ENCODE measurements at regions not wholly inside any gene's neighbourhood (a gene's known extent, or its start where the extent isn't known, plus 50 kb on each side); places are given as distances from the start of the nearest gene placed in this dataset.

- no peak for DNase-seq
Observed at GRCh38 chr3:166187237-166187636, 350.0 kb upstream of the BCHE start.

DNA sequence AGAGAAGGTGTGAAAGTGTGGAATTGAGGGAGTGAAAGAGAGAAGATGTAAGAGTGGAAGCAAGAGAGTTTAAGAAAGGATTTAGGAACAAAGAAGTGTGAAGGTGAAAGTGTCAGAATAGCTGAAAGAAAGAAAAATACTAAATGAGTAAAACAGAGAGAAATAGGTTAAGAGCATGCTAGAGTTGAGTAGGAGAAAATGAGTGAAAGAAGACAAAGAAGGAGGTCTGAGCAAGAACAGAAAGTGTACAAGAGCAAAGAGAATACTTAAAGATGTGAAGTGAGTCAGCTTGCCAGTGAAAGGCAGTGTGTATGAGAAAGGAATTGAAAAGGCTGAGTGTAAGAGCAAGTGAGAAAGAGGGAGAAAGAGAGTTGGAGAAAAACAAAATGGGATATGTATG, 348.8 kb upstream of the BCHE start:
- no peak for DNase-seq

DNA sequence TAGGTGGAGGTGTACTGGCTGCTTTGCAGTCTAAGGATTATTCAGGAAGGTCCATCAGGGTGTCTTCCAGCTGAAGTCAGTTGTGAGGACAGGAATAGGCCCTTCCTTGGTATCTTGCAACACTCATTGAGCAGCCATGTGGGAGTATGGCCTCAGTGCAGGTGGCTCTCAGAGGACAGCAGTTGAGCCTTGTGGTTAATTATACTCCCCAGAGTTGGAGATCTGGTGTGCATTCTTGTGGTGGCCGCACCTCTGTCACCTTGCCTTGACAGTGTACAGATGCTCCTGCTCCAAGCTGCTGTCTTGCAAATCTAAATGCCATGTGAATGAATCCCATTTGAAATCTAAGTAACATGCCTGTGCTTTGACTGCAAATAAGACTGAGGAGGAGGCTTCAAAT, 339.9 kb upstream of the BCHE start:
- DNase-seq = no peak

DNA sequence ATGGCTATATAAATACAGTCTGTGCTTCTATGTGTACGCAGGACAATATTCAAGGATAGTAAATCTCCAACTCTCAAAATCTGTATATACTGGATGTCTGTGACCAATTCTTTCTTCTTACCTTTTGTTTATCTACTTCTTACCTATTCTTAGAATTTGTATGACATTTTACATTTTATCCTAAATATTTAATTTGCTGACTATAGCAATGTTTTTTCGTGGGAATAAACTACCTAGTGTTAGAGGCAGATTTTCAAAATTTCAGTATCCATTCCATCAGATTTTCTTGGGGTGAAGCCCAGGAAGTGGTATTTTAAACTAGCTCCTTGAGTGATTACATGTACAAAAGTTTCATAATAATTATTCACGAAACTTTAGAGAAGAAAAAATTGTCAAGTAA, 334.5 kb upstream of the BCHE start:
- DNase-seq = no peak

GRCh38 chr3:166169681-166170080, 332.5 kb upstream of the BCHE start:
- DNase-seq = no peak

GRCh38 chr3:166127969-166128368, 290.7 kb upstream of the BCHE start:
- no peak for DNase-seq

GRCh38 chr3:166125179-166125578, 288.0 kb upstream of the BCHE start:
- DNase-seq = no peak

DNA sequence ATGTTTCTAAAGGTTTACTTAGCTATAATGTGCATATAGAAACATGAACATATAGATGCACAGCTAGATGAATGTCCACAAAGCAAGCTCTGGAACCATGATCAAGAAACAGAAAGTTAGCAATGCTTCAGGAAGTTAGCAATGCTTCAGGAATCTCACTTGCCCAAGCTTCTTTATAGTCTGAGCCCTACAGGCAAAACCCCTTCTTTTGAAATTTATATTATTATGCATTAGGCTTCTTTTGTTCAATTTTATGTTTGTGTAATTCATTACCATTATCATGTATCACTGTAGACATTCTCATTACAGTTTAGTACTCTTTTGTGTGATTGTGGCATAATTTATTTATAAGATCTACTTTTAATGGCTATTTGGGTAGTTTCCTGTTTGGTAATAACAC, 286.4 kb upstream of the BCHE start:
- no peak for DNase-seq

GRCh38 chr3:166123088-166123487, 285.9 kb upstream of the BCHE start:
- DNase-seq = no peak

- no peak for DNase-seq
Observed at GRCh38 chr3:166118049-166118448, 280.8 kb upstream of the BCHE start.

GRCh38 chr3:166114448-166114847, 277.2 kb upstream of the BCHE start:
- no peak for DNase-seq

GRCh38 chr3:166111562-166111961, 274.3 kb upstream of the BCHE start:
- DNase-seq = no peak

- DNase-seq = no peak
Observed at GRCh38 chr3:166110102-166110501, 272.9 kb upstream of the BCHE start.

GRCh38 chr3:166104938-166105337, 267.7 kb upstream of the BCHE start:
- no peak for DNase-seq

DNA sequence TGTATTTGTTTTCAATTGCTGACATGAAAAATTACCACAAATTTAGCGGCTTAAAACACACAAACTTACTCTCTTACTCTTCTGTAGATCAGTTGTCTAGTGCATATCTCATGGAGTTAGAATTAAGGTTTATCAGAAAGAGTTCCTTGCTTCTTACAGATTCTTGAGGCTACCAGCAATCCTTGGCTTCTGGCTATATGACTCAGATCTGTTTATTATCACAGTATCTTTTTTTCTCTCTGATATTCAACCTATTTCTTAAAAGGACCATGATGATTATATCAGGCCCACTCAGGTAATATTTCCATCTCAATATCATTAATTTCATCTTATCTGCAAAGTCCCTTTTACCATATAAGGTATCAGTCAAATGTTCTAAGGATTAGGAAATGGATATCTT, 263.5 kb upstream of the BCHE start:
- no peak for DNase-seq

- DNase-seq = no peak
Observed at GRCh38 chr3:166089575-166089974, 252.4 kb upstream of the BCHE start.

GRCh38 chr3:166085164-166085856, 248.1 kb upstream of the BCHE start:
- DNase-seq = no peak

GRCh38 chr3:166080096-166080495, 242.9 kb upstream of the BCHE start:
- no peak for DNase-seq

DNA sequence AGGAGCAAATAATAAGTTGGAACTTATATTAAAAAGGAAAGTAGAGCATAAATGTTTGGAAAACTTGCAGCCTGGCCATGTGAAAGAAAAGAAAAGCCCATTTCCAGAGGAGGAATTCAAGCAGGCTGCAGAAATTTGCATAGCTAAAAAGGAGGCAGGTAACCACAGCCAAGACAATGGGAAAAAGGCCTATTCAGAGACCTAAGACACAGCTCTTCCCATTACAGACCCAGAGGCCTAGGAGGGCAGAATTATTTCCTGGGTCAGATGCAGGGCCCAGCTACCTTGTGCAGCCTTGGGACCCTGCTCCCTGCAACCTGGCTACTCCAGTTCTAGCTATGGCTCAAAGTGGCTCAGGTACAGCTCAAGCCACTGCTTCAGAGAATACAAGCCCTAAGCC, 234.6 kb upstream of the BCHE start:
- DNase-seq = no peak

GRCh38 chr3:166064476-166064875, 227.3 kb upstream of the BCHE start:
- no peak for DNase-seq

GRCh38 chr3:166060789-166061479, 223.7 kb upstream of the BCHE start:
- no peak for DNase-seq

GRCh38 chr3:166052440-166052839, 215.2 kb upstream of the BCHE start:
- no peak for DNase-seq

GRCh38 chr3:166029507-166029906, 192.3 kb upstream of the BCHE start:
- DNase-seq = no peak

DNA sequence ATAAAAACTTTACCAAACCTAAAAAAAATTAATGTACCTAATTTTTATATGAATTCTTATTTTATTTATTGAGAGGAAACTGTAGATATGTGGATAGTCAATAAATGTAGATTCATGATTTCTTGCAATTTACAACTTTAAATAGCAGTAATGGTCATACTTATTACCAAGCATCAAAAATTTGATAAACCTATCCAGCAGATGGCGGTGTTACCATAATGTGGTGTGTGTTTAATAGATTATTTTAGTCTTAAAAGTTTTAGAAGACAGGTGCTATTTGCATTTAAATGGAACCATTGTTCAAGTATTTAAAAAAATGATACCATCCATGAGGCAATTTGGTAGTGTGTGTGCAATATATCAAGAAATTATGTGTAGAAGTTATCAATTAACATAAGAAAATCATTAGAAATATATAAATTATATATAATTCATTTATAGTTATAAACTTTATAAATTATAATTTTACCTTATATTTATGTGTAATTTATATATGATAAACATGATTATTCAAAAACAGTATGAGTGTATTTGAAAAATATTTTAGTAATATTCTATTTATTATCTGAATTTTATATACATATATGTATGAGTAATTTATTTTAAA, 176.0 kb upstream of the BCHE start:
- peak; percentile 61 for DNase-seq

DNA sequence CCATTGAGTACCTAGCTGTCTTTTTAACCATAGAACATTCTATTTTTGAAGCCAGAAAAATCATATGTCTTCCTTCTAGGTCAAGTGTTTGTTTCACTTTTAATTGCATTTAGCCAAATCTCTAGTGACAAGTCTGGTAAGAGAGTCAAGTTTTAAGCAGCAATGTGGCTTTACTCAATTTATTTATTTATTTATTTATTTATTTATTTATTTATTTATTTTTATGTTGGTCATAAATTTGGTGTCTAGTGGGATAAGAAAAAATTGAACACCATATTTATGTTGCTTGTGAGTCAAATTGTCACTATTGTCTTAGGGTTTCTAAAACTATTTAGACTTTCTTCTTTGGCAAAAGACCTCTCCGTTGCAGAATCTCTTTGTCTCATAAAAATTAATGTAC, 174.5 kb upstream of the BCHE start:
- DNase-seq = no peak

Measured in NCI-H1105 (cell line).